ENCODE measurements at regions not wholly inside any gene's neighbourhood (a gene's known extent, or its start where the extent isn't known, plus 50 kb on each side); places are given as distances from the start of the nearest gene placed in this dataset.

DNA sequence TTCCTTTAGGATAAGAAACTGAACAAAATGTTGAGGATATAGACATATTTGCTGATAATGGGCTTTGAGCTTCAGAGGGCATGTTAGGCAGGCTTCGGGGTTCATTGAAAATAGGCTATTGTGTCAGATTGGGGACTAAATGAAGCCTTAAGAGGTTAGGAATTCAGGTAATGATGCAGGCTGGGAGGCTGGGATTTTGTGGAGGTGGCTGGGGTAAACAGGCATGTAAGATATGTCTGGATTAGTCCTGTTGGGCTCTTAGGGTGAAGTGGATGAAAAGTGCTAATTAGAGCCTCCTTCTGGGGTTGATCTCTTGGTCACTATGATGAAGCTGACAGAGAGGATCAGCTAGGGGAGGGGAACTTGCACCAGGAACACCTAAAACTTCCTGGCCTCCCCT lies 80.2 kb upstream of the ESX1 start:
- TF ChIP-seq, protein P1, sequence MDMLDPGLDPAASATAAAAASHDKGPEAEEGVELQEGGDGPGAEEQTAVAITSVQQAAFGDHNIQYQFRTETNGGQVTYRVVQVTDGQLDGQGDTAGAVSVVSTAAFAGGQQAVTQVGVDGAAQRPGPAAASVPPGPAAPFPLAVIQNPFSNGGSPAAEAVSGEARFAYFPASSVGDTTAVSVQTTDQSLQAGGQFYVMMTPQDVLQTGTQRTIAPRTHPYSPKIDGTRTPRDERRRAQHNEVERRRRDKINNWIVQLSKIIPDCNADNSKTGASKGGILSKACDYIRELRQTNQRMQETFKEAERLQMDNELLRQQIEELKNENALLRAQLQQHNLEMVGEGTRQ (CRISPR knock-in tag; IDR thresholded peaks at IDR 0.05), result no peak
- TF ChIP-seq, protein P2, sequence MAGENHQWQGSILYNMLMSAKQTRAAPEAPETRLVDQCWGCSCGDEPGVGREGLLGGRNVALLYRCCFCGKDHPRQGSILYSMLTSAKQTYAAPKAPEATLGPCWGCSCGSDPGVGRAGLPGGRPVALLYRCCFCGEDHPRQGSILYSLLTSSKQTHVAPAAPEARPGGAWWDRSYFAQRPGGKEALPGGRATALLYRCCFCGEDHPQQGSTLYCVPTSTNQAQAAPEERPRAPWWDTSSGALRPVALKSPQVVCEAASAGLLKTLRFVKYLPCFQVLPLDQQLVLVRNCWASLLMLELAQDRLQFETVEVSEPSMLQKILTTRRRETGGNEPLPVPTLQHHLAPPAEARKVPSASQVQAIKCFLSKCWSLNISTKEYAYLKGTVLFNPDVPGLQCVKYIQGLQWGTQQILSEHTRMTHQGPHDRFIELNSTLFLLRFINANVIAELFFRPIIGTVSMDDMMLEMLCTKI (IDR thresholded peaks at IDR 0.05; ENCODE audit: partially characterized antibody), result no peak
- TF ChIP-seq, protein P3, sequence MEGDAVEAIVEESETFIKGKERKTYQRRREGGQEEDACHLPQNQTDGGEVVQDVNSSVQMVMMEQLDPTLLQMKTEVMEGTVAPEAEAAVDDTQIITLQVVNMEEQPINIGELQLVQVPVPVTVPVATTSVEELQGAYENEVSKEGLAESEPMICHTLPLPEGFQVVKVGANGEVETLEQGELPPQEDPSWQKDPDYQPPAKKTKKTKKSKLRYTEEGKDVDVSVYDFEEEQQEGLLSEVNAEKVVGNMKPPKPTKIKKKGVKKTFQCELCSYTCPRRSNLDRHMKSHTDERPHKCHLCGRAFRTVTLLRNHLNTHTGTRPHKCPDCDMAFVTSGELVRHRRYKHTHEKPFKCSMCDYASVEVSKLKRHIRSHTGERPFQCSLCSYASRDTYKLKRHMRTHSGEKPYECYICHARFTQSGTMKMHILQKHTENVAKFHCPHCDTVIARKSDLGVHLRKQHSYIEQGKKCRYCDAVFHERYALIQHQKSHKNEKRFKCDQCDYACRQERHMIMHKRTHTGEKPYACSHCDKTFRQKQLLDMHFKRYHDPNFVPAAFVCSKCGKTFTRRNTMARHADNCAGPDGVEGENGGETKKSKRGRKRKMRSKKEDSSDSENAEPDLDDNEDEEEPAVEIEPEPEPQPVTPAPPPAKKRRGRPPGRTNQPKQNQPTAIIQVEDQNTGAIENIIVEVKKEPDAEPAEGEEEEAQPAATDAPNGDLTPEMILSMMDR (IDR thresholded peaks at IDR 0.05 in 2 of 3, conservative IDR thresholded peaks at IDR 0.05 in 1 of 3; ENCODE audit: insufficient read depth in 2 of 3, low read depth in 1 of 3, low read length in 3 of 3), result no peak
- TF ChIP-seq, protein P4, sequence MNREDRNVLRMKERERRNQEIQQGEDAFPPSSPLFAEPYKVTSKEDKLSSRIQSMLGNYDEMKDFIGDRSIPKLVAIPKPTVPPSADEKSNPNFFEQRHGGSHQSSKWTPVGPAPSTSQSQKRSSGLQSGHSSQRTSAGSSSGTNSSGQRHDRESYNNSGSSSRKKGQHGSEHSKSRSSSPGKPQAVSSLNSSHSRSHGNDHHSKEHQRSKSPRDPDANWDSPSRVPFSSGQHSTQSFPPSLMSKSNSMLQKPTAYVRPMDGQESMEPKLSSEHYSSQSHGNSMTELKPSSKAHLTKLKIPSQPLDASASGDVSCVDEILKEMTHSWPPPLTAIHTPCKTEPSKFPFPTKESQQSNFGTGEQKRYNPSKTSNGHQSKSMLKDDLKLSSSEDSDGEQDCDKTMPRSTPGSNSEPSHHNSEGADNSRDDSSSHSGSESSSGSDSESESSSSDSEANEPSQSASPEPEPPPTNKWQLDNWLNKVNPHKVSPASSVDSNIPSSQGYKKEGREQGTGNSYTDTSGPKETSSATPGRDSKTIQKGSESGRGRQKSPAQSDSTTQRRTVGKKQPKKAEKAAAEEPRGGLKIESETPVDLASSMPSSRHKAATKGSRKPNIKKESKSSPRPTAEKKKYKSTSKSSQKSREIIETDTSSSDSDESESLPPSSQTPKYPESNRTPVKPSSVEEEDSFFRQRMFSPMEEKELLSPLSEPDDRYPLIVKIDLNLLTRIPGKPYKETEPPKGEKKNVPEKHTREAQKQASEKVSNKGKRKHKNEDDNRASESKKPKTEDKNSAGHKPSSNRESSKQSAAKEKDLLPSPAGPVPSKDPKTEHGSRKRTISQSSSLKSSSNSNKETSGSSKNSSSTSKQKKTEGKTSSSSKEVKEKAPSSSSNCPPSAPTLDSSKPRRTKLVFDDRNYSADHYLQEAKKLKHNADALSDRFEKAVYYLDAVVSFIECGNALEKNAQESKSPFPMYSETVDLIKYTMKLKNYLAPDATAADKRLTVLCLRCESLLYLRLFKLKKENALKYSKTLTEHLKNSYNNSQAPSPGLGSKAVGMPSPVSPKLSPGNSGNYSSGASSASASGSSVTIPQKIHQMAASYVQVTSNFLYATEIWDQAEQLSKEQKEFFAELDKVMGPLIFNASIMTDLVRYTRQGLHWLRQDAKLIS (CRISPR knock-in tag; IDR thresholded peaks at IDR 0.05), result no peak
- TF ChIP-seq DPF2 (IDR thresholded peaks at IDR 0.05) (no peak), ZBTB17 (CRISPR knock-in tag; IDR thresholded peaks at IDR 0.05) (no peak)

All from K562 (cell line).